CD4-positive, alpha-beta T cell treated with Interleukin-4 for 1 hour (primary cell): ENCODE measurements at regions not wholly inside any gene's neighbourhood (a gene's known extent, or its start where the extent isn't known, plus 50 kb on each side); places are given as distances from the start of the nearest gene placed in this dataset.
"Not testable (repeated sequence)": the region's sequence is repeated elsewhere in the genome, so short reads cannot be mapped to it uniquely, and the experiment has no call there.

Experiments
- DNase-seq, 2 donors: peaks; one replicate each; pipeline ENCODE4 v3.0.0-alpha.2; 2020 to 2022

DNA sequence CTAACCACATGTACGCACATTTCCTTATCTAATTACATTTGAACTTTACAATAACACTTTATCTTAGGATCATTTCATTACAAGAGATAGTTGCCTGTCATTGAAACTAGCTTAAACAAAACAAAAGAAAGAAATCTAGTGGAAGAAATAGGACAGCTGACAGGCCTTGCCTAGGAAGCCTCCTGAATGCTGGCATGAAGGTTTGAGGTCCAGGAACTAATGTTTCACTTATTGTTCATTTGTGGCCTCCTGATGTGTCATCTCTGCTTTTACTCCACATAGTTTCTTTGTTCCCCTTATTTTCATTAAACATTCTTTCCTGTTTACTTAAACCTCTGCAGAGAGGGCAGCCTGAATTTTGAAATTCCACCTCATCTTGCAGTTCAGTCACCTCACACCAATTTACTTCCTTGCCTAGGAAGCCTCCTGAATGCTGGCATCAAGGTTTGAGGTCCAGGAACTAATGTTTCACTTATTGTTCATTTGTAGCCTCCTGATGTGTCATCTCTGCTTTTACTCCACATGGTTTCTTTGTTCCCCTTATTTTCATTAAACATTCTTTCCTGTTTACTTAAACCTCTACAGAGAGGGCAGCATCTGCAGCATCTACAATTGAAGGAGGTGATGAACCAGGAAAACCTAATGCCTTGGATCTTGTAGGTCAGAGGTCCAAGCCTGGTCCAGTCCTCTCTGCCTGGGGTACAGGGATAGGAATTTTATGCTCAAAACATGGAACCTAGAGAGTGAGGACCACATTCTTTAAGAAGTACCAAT, 319.2 kb downstream of the SPATA31A1 start:
- DNase-seq = peak in 1 of 2 donors; percentile 0

GRCh38 chr9:39675211-39675553, 319.7 kb downstream of the SPATA31A1 start:
- not testable (repeated sequence) for DNase-seq

DNA sequence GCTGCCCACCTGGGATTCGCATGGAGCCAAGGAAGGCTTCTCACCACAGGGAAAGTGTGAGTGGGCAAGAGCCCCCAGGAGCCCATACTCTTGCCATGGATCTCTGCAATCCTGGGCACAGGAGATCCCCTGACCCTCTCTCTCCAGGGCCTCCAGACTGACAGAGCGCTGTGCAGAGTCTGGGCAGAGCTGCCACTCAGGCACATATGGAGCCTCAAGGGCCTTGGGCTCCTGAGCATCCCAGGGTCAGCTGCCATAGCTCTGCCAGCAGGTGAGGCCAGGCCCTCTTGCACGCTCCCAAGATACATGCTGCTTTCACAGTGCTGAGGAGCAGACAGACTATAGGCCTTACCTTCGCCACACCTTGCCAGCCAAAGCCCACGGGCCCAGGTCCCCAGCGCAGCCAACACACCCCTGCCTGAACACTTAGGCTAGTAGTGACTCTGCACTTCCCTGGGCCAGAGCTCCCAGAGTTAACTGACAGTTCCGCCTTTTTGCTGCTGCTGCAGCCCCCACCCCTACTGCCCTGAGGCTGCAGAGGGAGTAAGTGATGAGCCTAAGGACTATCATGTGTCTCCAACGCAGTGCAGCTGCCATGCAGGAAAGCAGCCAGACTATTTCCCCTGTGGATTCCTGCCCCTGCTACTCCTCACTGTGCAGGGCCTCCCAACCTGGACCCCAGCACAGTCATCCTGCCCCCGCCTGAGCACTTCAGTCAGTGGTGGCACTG, 323.2 kb downstream of the SPATA31A1 start:
- not testable (repeated sequence) for DNase-seq

- not testable (repeated sequence) for DNase-seq
Measured at GRCh38 chr9:39680694-39681401, 325.4 kb downstream of the SPATA31A1 start.

DNA sequence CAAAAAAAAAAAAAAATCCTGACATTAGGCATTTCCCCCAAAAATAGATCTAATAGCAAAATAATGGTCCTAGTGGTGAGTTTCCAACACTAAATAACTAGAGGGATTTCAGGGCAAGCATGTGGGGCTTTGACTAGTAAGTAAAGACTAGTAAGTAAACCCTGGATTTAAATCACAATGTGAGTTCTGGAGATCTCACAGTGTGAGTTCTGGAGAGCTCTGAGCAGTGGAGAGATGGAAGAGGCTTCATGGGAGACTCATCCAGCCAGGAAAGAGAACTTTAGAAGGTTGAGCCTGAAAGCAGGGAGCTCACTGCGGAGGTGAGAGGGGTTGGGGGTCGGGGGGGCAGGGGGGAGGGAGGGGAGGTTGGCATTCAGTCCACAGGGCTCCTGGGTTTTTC, 373.4 kb downstream of the SPATA31A1 start:
- not testable (repeated sequence) for DNase-seq

DNA sequence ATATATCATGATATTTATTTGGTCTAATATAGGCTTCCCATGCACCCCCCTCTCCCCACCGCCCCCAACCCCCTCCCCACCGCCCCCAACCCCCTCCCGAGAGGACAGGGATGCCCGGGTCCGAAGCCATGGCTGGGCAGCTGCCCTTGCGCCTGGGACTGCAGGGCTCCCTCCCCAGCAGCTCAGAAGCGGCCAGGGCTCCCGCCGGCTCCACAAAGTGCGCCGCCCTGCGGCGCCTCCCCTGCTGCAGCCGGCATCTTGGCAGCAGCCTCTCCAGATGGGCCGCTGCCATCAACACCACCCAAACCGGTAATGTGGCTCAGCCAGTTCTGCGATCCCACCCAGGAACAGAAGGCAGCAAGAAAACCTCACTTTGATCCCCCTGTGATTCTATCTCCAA, 389.4 kb downstream of the SPATA31A1 start:
- not testable (repeated sequence) for DNase-seq

- not testable (repeated sequence) for DNase-seq
Measured at GRCh38 chr9:39775570-39775969, 420.1 kb downstream of the SPATA31A1 start.

DNA sequence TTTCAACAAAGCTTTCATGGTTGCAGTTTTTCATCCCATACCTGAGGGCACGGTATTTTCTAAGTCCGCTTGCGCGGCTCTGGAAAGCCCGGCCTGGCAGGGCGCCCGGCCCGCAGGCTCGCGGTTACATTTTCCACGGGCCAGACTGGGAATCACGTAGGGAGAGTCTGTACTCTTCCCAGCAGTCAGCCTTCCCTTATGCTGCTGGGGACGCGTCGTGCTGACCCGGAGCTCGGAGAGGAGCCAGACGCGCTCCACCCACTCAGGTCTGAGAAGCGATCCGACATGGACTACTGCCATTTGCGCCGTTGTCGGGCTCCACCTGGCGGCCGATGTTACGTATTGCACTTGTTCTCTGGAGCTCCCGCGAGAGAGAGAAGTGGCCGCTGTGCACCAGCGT, 435.9 kb downstream of the SPATA31A1 start:
- peak; percentile 13 to 37 for DNase-seq

DNA sequence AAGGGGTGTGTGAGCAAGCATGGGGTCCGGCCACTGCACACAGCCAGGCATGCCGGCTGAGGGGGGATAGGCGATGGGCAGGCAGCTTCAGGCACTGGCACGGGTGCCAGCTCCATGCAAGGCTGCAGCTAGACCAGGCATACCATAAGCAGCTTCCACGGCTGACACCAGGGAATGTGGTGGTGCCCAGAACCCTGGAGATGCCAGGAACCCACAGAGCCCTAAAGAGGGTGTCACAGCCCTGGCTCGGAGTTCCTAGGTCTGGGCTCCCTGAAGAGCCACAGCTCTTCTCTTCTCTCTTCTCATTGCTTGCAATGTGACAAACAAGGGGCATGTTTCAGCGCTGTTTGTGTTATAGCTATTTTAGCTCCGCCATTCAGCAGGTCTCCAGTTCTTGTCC, 442.5 kb downstream of the SPATA31A1 start:
- not testable (repeated sequence) for DNase-seq

GRCh38 chr9:39799252-39799651, 443.8 kb downstream of the SPATA31A1 start:
- DNase-seq = not testable (repeated sequence)

DNA sequence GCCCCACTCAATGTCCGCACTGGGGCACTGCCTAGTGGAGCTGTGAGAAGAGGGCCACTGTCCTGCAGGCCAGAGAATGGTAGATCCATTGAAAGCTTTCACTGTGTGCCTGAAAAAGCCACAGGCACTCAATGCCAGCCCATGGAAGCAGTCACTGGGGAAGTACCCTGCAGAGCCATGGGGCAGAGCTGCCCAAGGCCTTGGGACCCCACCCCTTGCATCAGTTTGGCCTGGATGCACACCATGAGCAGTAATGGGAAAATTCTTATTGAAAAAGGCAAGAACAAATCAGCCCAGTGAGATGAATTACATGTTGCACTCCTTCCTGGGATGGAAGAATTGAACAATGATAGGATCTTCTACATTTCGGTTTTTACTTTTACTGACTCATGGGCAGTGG, 447.1 kb downstream of the SPATA31A1 start:
- not testable (repeated sequence) for DNase-seq

GRCh38 chr9:39809401-39810226, 454.1 kb downstream of the SPATA31A1 start:
- peak; percentile 36 to 64 for DNase-seq

DNA sequence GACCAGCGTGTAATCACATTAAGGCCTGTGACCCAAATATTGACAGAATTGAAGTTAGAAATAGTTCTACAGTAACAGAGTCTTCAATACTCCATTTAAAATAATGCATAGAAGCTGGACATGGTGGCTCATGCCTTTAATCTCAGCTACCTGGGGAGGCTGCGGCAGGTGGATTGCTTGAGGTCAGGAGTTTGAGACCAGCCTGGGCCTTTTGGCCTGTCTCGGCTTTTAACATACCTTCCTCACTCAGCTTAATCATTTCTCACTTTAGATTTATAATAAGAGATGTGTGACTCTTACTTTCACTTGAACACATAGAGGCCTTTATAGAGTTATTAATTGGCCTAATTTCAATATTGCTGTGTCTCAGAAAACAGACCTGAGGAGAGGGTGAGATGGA, 454.9 kb downstream of the SPATA31A1 start:
- DNase-seq = not testable (repeated sequence)

- DNase-seq = not testable (repeated sequence)
Measured at GRCh38 chr9:39811615-39812014, 456.1 kb downstream of the SPATA31A1 start.

GRCh38 chr9:39828457-39828856, 473.0 kb downstream of the SPATA31A1 start:
- not testable (repeated sequence) for DNase-seq
